NCI-H1930 (cell line): ENCODE measurements at regions not wholly inside any gene's neighbourhood (a gene's known extent, or its start where the extent isn't known, plus 50 kb on each side); places are given as distances from the start of the nearest gene placed in this dataset.

Experiments used
- DNase-seq, 2 experiments: peaks; one replicate each; lab custom pipeline; 2025; lab: John Stamatoyannopoulos, UW

- no peak for DNase-seq
Observed at GRCh38 chr3:162421721-162422120, 925.1 kb downstream of the OTOL1 start.

- DNase-seq, result no peak
Observed at GRCh38 chr3:162428192-162428591, 931.6 kb downstream of the OTOL1 start.

DNA sequence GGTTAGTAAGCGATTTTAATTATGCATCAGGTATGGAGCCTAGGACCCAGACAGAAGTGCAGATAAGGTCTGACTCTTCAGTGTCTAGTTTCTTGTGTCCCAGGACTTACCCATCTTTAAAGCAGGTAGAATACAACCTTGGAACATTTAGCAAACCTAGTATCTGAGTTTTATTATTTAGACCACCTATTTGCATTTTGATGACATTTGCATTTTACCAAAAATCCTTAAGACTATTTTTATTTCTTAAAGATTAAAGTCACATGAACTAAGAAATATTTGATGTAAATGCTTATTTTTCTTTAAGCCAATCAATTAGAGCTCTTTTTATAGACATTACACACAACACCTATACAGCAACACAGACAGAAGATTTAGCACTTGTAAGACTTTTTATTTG, 939.1 kb downstream of the OTOL1 start:
- no peak for DNase-seq

DNA sequence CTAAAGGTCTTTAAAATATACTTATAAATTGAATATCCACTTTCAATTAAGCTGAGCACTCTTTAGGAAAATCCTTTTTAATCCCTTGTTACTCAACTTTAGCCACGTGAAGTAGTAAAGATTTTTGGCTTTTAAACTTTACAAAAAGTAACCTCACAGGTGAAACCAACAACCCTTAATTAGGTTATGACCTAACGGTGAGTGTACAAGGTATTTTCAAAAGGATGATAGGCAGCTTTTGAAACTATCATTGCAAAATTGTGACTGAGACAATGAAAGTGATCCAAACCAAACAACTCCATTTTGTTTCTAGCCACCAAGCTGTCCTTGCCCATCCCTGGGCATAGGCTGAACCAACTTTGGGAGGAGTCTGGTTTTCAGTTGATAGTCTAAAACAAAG, 940.2 kb downstream of the OTOL1 start:
- DNase-seq, result no peak

- DNase-seq, result no peak
Observed at GRCh38 chr3:162437480-162437879, 940.9 kb downstream of the OTOL1 start.

DNA sequence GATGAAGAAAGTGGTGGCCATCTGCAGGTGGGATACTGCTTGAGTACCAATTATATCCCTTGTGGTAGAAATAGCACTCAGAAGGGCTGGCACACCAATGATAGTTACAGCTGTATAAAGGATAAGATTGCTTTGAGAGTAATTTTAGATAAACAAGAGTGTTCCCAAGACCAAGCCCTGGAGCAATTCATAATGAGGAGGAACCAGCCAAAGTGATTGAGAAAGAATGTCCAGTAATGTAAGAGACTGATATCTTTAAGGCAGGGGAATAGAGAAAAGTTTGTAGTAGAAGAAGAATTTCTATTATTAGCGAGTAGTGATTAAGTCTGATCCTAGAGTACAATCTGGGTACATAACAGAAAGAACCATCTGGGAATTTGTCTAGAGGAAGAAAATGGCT, 945.1 kb downstream of the OTOL1 start:
- no peak for DNase-seq

- DNase-seq, result no peak
Observed at GRCh38 chr3:162443376-162443775, 946.8 kb downstream of the OTOL1 start.

DNA sequence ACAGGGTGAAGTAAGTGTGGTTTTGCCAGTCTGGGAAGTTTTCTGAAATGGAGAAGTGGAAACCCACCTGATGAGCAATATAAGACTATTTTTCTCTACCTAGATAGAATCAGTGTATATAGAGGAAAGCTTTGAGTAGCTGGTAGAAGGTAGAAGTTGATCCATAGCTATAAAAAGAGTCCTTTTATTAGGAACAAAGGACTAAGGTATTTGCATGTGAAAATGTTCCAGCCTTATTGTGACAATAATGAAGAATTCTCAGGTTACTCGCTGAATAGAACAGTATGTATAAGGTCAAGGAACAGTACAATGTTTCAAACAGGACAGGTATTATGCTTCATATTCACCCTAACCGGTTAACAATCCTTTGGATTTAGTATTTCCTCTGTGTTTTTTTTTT, 972.2 kb downstream of the OTOL1 start:
- no peak for DNase-seq

DNA sequence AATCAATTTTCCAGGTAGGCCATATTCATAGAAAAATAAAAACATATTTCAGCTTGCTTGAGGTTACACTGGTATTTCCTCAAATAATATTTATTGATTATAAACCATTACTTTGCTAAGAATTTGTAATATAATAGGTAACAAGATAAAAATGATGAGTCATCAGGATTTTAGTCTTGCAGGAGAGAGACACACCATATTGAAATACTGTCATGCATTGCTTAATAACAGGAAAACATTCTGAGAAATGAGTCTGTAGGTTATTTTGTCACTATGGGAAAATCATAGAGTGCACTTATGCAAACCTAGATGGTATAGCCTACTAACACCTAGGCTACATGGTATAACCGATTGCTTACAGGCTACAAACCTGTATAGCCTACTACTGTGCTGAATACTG, 990.5 kb downstream of the OTOL1 start:
- DNase-seq, result no peak

DNA sequence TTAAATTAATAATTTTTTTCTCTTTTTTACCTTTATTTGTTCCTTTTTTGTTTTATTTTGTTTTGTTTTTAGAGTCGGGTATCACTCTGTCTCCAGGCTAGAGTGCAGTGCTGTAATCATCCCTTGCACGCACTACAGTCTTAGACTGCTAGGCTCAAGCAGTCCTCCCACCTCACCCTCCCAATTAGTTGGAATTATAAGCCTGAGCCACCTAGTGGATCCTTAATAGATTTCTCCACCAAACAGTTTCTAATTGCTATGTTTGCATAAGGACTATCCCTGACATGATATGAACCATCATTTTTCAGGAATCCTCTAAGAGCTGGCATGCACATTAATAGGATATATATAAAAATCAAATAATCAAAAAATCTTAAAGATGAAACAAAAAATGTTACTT, 993.2 kb downstream of the OTOL1 start:
- DNase-seq, result no peak

GRCh38 chr3:162491952-162492351, 995.3 kb downstream of the OTOL1 start:
- DNase-seq, result no peak

DNA sequence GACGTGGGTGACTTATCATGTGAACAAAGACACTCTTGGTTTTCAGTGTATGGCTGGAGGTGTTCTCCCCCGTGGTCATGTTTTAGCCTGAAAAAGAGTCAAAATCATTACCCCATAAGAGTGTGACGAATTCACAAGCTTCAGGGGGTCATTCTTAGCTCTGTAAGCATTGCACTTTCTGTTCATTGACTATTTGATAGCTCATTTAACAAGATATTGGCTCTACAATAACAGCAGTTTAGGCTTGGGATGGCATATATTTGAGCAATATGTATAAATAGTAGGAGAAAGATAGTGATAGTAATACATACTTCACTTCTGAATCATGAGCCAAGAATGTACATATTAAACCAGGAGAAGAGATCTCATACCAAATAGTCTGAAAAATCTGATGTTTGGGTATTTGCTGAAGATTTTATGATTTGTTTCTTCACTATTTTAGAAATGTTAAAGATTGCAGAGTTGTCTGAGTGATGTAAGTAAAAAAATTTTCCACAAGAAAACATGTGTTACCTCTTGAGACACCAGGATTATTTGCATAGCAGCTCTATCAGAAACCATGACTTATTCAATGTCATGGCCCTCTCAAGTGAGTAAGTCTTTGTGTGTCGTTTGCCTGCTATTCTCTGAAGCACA, 996.0 kb downstream of the OTOL1 start:
- no peak for DNase-seq

DNA sequence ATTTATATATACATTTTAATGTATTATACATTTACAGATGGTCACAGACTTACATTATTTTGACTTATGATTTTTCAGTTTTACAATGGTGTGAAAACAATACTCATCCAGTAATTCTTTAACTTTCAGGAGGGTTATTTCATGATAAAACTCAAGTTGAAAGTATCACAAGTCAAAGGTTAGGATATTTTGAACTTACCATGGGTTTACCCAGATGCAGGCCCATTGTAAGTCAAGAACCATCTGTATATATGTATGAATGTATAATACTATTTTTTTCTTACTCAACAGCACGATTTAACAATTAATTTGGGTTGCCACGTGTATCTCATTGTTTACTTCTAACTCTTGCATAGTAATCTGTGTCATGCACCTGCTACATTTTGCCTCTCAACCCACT, 1002.0 kb downstream of the OTOL1 start:
- no peak for DNase-seq

GRCh38 chr3:162507397-162507796, 1010.8 kb downstream of the OTOL1 start:
- no peak for DNase-seq

- no peak for DNase-seq
Observed at GRCh38 chr3:162512488-162512887, 1015.9 kb downstream of the OTOL1 start.

DNA sequence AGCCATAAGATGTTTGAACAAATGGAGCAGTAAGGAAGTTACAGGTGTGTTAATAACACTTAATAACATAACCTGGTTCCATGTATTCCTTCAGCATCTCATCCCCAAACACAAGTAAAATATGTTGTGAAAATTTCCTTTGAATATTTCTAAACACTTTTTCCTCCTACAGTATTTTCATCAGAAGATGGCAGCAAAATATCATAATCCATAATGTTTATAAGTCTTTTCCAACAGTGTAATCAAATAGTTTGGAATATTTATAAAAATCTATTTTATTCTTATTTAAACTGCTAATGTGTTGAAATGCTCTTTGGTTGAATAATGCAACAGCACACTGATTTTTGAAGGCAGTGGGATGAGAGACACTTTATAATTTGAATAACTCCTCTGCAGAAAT, 1020.5 kb downstream of the OTOL1 start:
- no peak for DNase-seq

- no peak for DNase-seq
Observed at GRCh38 chr3:162521669-162522068, 1025.1 kb downstream of the OTOL1 start.

- DNase-seq, result no peak
Observed at GRCh38 chr3:162525066-162525742, 1028.6 kb downstream of the OTOL1 start.

DNA sequence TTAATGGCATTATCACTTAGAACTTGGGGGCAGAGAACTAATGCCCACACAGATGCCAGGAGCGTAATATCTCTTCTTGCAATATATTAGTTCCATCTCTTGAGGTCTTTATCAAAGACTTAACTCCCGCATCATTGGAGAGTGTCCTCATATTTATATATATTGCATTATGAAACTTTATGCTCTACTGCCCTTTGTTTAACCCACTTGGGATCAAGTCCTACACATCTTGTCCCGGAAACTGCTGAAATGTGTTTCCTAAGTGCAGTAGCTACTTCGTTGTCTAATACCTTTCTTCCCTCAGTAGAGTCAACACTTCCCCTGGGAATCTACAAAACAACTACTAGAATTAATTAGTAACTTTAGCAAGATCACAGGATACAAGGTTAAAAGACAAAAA, 1029.2 kb downstream of the OTOL1 start:
- DNase-seq, result no peak

GRCh38 chr3:162534431-162534830, 1037.8 kb downstream of the OTOL1 start:
- no peak for DNase-seq

DNA sequence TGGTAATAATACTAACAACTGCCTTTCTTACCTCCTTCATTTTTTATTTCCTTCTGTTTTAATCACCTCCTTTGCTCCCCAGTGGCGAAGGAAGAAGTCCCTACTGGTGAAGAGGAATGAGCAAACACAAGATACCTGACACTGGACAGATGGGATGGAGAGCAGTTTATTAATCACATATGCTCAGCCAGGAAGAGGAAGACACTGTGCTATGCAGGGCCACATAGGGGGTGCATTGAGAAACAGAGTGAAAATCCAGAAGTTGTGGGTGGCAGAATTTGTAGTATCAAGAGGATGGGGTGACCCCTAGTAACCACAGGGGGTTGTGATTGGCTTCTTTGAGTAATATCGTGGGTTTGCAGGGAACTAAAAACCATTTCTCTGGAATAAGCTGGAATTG, 1041.9 kb downstream of the OTOL1 start:
- no peak for DNase-seq

- no peak for DNase-seq
Observed at GRCh38 chr3:162538906-162539305, 1042.3 kb downstream of the OTOL1 start.

DNA sequence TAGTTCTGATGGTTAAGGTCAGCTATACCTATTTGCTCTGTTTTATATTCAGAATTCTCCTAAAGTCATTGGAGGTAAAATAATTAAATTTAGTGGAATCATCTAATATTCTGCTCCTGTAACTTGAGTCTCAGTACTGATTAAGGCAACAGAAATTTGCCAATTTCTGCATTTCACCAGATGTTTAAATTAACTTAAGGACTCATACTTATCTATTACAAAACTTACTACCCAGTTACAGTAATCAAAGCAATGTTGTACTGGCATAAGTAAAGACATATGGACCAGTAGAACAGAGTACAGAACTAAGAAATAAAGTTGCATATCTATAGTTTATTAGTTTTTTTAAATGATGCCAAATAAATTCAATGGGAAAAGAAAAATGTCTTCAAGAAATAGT, 1043.8 kb downstream of the OTOL1 start:
- DNase-seq, result no peak

GRCh38 chr3:162541923-162542322, 1045.3 kb downstream of the OTOL1 start:
- DNase-seq, result no peak
